Suppressor macrophage treated with lipopolysaccharide for 1 hour (primary cell): ENCODE measurements at regions not wholly inside any gene's neighbourhood (a gene's known extent, or its start where the extent isn't known, plus 50 kb on each side); places are given as distances from the start of the nearest gene placed in this dataset.
"Not testable (repeated sequence)": the region's sequence is repeated elsewhere in the genome, so short reads cannot be mapped to it uniquely, and the experiment has no call there.

Experiments used
- DNase-seq, 3 donors: peaks; one replicate each; pipeline ENCODE4 v3.0.0-alpha.2; 2020 to 2022

GRCh38 chr1:206362994-206363393 lies 107.3 kb upstream of the IKBKE start:
- DNase-seq: not testable (repeated sequence)

- DNase-seq: peak in 2 of 3 donors; percentile 2 to 18
Measured at GRCh38 chr1:206365271-206365670, 105.0 kb upstream of the IKBKE start.

GRCh38 chr1:206366131-206366530 lies 104.1 kb upstream of the IKBKE start:
- DNase-seq: not testable (repeated sequence)

GRCh38 chr1:206366772-206367171 lies 103.5 kb upstream of the IKBKE start:
- not testable (repeated sequence) for DNase-seq

GRCh38 chr1:206367955-206368622 lies 102.2 kb upstream of the IKBKE start:
- DNase-seq: not testable (repeated sequence)

- not testable (repeated sequence) for DNase-seq
Measured at GRCh38 chr1:206374725-206375124, 95.6 kb upstream of the IKBKE start.

GRCh38 chr1:206375552-206375951 lies 94.7 kb upstream of the IKBKE start:
- not testable (repeated sequence) for DNase-seq

GRCh38 chr1:206378506-206378905 lies 91.8 kb upstream of the IKBKE start:
- peak in 1 of 3 donors; percentile 6 for DNase-seq

GRCh38 chr1:206379245-206379644 lies 91.0 kb upstream of the IKBKE start:
- not testable (repeated sequence) for DNase-seq

GRCh38 chr1:206380163-206380790 lies 90.0 kb upstream of the IKBKE start:
- DNase-seq: peak; percentile 57 to 78 (median 61)

- peak; percentile 10 to 20 (median 19) for DNase-seq
Measured at GRCh38 chr1:206380791-206381610, 89.3 kb upstream of the IKBKE start.

- DNase-seq: peak; percentile 67 to 77 (median 67)
Measured at GRCh38 chr1:206384029-206384807, 86.1 kb upstream of the IKBKE start.

- not testable (repeated sequence) for DNase-seq
Measured at GRCh38 chr1:206384891-206385290, 85.4 kb upstream of the IKBKE start.

- DNase-seq: not testable (repeated sequence)
Measured at GRCh38 chr1:206387631-206388030, 82.6 kb upstream of the IKBKE start.

- DNase-seq: not testable (repeated sequence)
Measured at GRCh38 chr1:206391903-206392302, 78.4 kb upstream of the IKBKE start.

- DNase-seq: not testable (repeated sequence)
Measured at GRCh38 chr1:206397501-206397900, 72.8 kb upstream of the IKBKE start.

GRCh38 chr1:206398261-206398660 lies 72.0 kb upstream of the IKBKE start:
- not testable (repeated sequence) for DNase-seq

- not testable (repeated sequence) for DNase-seq
Measured at GRCh38 chr1:206403612-206404307, 66.5 kb upstream of the IKBKE start.

GRCh38 chr1:206404309-206405027 lies 65.8 kb upstream of the IKBKE start:
- not testable (repeated sequence) for DNase-seq

GRCh38 chr1:206405282-206405681 lies 65.0 kb upstream of the IKBKE start:
- DNase-seq: not testable (repeated sequence)
